HG03196 (cell line): ENCODE measurements at regions not wholly inside any gene's neighbourhood (a gene's known extent, or its start where the extent isn't known, plus 50 kb on each side); places are given as distances from the start of the nearest gene placed in this dataset.

ENCODE experiments used
- ATAC-seq: cut with Tn5 transposase; IDR thresholded peaks from one replicate; pipeline ENCODE4 v1.9.1; 2021; ENCODE audit not compliant: unreplicated experiment

- no peak for ATAC-seq
Measured at GRCh38 chr5:34529581-34530331, 126.4 kb upstream of the RAI14 start.

- ATAC-seq: no peak
Measured at GRCh38 chr5:34530637-34531036, 125.5 kb upstream of the RAI14 start.

- ATAC-seq: no peak
Measured at GRCh38 chr5:34531751-34532360, 124.3 kb upstream of the RAI14 start.

GRCh38 chr5:34533582-34534522 lies 122.3 kb upstream of the RAI14 start:
- peak; percentile 95 for ATAC-seq

GRCh38 chr5:34534523-34535103 lies 121.5 kb upstream of the RAI14 start:
- no peak for ATAC-seq

GRCh38 chr5:34535433-34535832 lies 120.7 kb upstream of the RAI14 start:
- no peak for ATAC-seq

GRCh38 chr5:34535944-34536623 lies 120.0 kb upstream of the RAI14 start:
- ATAC-seq: no peak

GRCh38 chr5:34536699-34537098 lies 119.4 kb upstream of the RAI14 start:
- ATAC-seq: no peak

GRCh38 chr5:34538026-34538672 lies 118.0 kb upstream of the RAI14 start:
- ATAC-seq: no peak

GRCh38 chr5:34539183-34539582 lies 116.9 kb upstream of the RAI14 start:
- no peak for ATAC-seq

GRCh38 chr5:34541067-34541466 lies 115.1 kb upstream of the RAI14 start:
- ATAC-seq: no peak

- ATAC-seq: no peak
Measured at GRCh38 chr5:34542818-34543217, 113.3 kb upstream of the RAI14 start.

GRCh38 chr5:34543687-34544086 lies 112.4 kb upstream of the RAI14 start:
- no peak for ATAC-seq

- no peak for ATAC-seq
Measured at GRCh38 chr5:34544403-34544802, 111.7 kb upstream of the RAI14 start.

GRCh38 chr5:34545164-34545563 lies 111.0 kb upstream of the RAI14 start:
- no peak for ATAC-seq

- no peak for ATAC-seq
Measured at GRCh38 chr5:34545626-34546025, 110.5 kb upstream of the RAI14 start.

GRCh38 chr5:34547300-34548085 lies 108.6 kb upstream of the RAI14 start:
- ATAC-seq: no peak

- ATAC-seq: no peak
Measured at GRCh38 chr5:34548086-34548403, 108.1 kb upstream of the RAI14 start.

- ATAC-seq: no peak
Measured at GRCh38 chr5:34550247-34550646, 105.9 kb upstream of the RAI14 start.

GRCh38 chr5:34550964-34551363 lies 105.2 kb upstream of the RAI14 start:
- no peak for ATAC-seq
